GM20000 (cell line): ENCODE measurements at regions not wholly inside any gene's neighbourhood (a gene's known extent, or its start where the extent isn't known, plus 50 kb on each side); places are given as distances from the start of the nearest gene placed in this dataset.
"Not testable (repeated sequence)": the region's sequence is repeated elsewhere in the genome, so short reads cannot be mapped to it uniquely, and the experiment has no call there.

Source experiments
- DNase-seq: peaks from one replicate; pipeline ENCODE4 v3.0.0; 2012; ENCODE audit warnings: low spot score
- CTCF ChIP-seq: IDR thresholded peaks from 2 replicates; pipeline ENCODE4 v1.5.1; 2012; ENCODE audit warnings: mild to moderate bottlenecking, control low read depth; ENCODE audit errors: extremely low read depth, missing control alignments

- no peak for DNase-seq
- TF ChIP-seq CTCF: no peak
These were observed 282.2 kb downstream of the MAP2K6 start for GRCh38 chr17:69696650-69697049.

- DNase-seq: not testable (repeated sequence)
These were observed 283.9 kb downstream of the MAP2K6 start for GRCh38 chr17:69698352-69698751.

GRCh38 chr17:69702078-69702477 is 287.6 kb downstream of the MAP2K6 start:
- DNase-seq: no peak
- TF ChIP-seq CTCF: no peak

- no peak for DNase-seq
- TF ChIP-seq CTCF: no peak
These were observed 289.3 kb downstream of the MAP2K6 start for GRCh38 chr17:69703751-69704150.

- DNase-seq: no peak
These were observed 290.4 kb downstream of the MAP2K6 start for GRCh38 chr17:69704935-69705334.

GRCh38 chr17:69706127-69706526 is 291.6 kb downstream of the MAP2K6 start:
- no peak for DNase-seq

More at GRCh38 chr17:69704935-69705334, 290.4 kb downstream of the MAP2K6 start:
- no peak for TF ChIP-seq CTCF

GRCh38 chr17:69709441-69709840 is 294.9 kb downstream of the MAP2K6 start:
- no peak for DNase-seq
- no peak for TF ChIP-seq CTCF

More at GRCh38 chr17:69706127-69706526, 291.6 kb downstream of the MAP2K6 start:
- TF ChIP-seq CTCF: no peak

GRCh38 chr17:69710926-69711325 is 296.4 kb downstream of the MAP2K6 start:
- DNase-seq: no peak
- no peak for TF ChIP-seq CTCF
